ENCODE measurements at regions not wholly inside any gene's neighbourhood (a gene's known extent, or its start where the extent isn't known, plus 50 kb on each side); places are given as distances from the start of the nearest gene placed in this dataset.

GRCh38 chr4:179768996-179769395, 2326.8 kb upstream of the AGA start:
- no peak overlapping the region for H3K4me3 ChIP-seq (ENCODE audit: low read length)
- POLR2A ChIA-PET, result no interaction called here
- no peaks in the 10 kb centered on the region for H3K36me3 ChIP-seq (ENCODE audit: insufficient read depth, low read length)
- DNase-seq, result no peak
- H3K27me3 ChIP-seq (ENCODE audit: insufficient read depth, low read length, poor library complexity, severe bottlenecking), result no peaks in the 10 kb centered on the region
- CTCF ChIA-PET, result no interaction called here
- Mint-ChIP-seq H3K4me1 (no peaks in the 10 kb centered on the region), H3K4me3 (no peak overlapping the region), H3K27ac (no peak overlapping the region), H3K27me3 (no peaks in the 10 kb centered on the region), H3K9me3 (peaks cover 2 to 32% (median 9%) of the 10 kb centered on the region in 5 donors), H3K36me3 (no peaks in the 10 kb centered on the region)
- no peaks in the 10 kb centered on the region for H3K4me1 ChIP-seq (ENCODE audit: insufficient read depth, low read length)
- H3K27ac ChIP-seq (ENCODE audit: low read depth, low read length), result no peak overlapping the region
- no peaks in the 10 kb centered on the region for H3K9me3 ChIP-seq (ENCODE audit: low read length)

GRCh38 chr4:179797738-179798137, 2355.5 kb upstream of the AGA start:
- no peak for DNase-seq
- no peak overlapping the region for H3K4me3 ChIP-seq (ENCODE audit: low read length)
- H3K4me3 Mint-ChIP-seq, result no peak overlapping the region
- no peaks in the 10 kb centered on the region for H3K36me3 Mint-ChIP-seq
- H3K9me3 ChIP-seq (ENCODE audit: low read length), result no peaks in the 10 kb centered on the region
- H3K36me3 ChIP-seq (ENCODE audit: insufficient read depth, low read length), result no peaks in the 10 kb centered on the region
- H3K27me3 Mint-ChIP-seq, result no peaks in the 10 kb centered on the region
- H3K9me3 Mint-ChIP-seq, result peaks cover 1 to 30% (median 5%) of the 10 kb centered on the region in 5 donors
- ChIA-PET POLR2A (no interaction called here), CTCF (no interaction called here)
- H3K4me1 ChIP-seq (ENCODE audit: insufficient read depth, low read length), result no peaks in the 10 kb centered on the region
- H3K27ac ChIP-seq (ENCODE audit: low read depth, low read length), result no peak overlapping the region
- no peaks in the 10 kb centered on the region for H3K4me1 Mint-ChIP-seq
- no peak overlapping the region for H3K27ac Mint-ChIP-seq
- no peaks in the 10 kb centered on the region for H3K27me3 ChIP-seq (ENCODE audit: insufficient read depth, low read length, poor library complexity, severe bottlenecking)

GRCh38 chr4:179803857-179804256, 2361.6 kb upstream of the AGA start:
- Histone ChIP-seq H3K27ac (ENCODE audit: low read depth, low read length) (no peak overlapping the region), H3K27me3 (ENCODE audit: insufficient read depth, low read length, poor library complexity, severe bottlenecking) (no peaks in the 10 kb centered on the region), H3K4me3 (ENCODE audit: low read length) (no peak overlapping the region), H3K4me1 (ENCODE audit: insufficient read depth, low read length) (no peaks in the 10 kb centered on the region), H3K36me3 (ENCODE audit: insufficient read depth, low read length) (no peaks in the 10 kb centered on the region), H3K9me3 (ENCODE audit: low read length) (no peaks in the 10 kb centered on the region)
- ChIA-PET CTCF (no interaction called here), POLR2A (no interaction called here)
- DNase-seq, result no peak
- no peaks in the 10 kb centered on the region for H3K27me3 Mint-ChIP-seq
- no peak overlapping the region for H3K27ac Mint-ChIP-seq
- H3K4me3 Mint-ChIP-seq, result no peak overlapping the region
- no peaks in the 10 kb centered on the region for H3K36me3 Mint-ChIP-seq
- no peaks in the 10 kb centered on the region for H3K4me1 Mint-ChIP-seq
- H3K9me3 Mint-ChIP-seq, result peaks cover 0 to 13% (median 6%) of the 10 kb centered on the region in 5 donors

GRCh38 chr4:179804440-179804839, 2362.2 kb upstream of the AGA start:
- H3K27me3 Mint-ChIP-seq, result no peaks in the 10 kb centered on the region
- peaks cover 0 to 15% (median 10%) of the 10 kb centered on the region in 5 donors for H3K9me3 Mint-ChIP-seq
- H3K4me1 Mint-ChIP-seq, result no peaks in the 10 kb centered on the region
- no peaks in the 10 kb centered on the region for H3K36me3 ChIP-seq (ENCODE audit: insufficient read depth, low read length)
- no peaks in the 10 kb centered on the region for H3K9me3 ChIP-seq (ENCODE audit: low read length)
- no peak overlapping the region for H3K27ac ChIP-seq (ENCODE audit: low read depth, low read length)
- no peak for DNase-seq
- no peaks in the 10 kb centered on the region for H3K4me1 ChIP-seq (ENCODE audit: insufficient read depth, low read length)
- H3K27me3 ChIP-seq (ENCODE audit: insufficient read depth, low read length, poor library complexity, severe bottlenecking), result no peaks in the 10 kb centered on the region
- no peak overlapping the region for H3K27ac Mint-ChIP-seq
- ChIA-PET POLR2A (no interaction called here), CTCF (no interaction called here)
- H3K36me3 Mint-ChIP-seq, result no peaks in the 10 kb centered on the region
- no peak overlapping the region for H3K4me3 Mint-ChIP-seq
- H3K4me3 ChIP-seq (ENCODE audit: low read length), result no peak overlapping the region

- H3K9me3 Mint-ChIP-seq, result peaks cover 3 to 17% (median 5%) of the 10 kb centered on the region in 5 donors
- H3K27me3 ChIP-seq (ENCODE audit: insufficient read depth, low read length, poor library complexity, severe bottlenecking), result no peaks in the 10 kb centered on the region
- ChIA-PET CTCF (no interaction called here), POLR2A (no interaction called here)
- no peaks in the 10 kb centered on the region for H3K36me3 Mint-ChIP-seq
- no peak overlapping the region for H3K4me3 Mint-ChIP-seq
- H3K27ac ChIP-seq (ENCODE audit: low read depth, low read length), result no peak overlapping the region
- H3K9me3 ChIP-seq (ENCODE audit: low read length), result no peaks in the 10 kb centered on the region
- DNase-seq, result no peak
- H3K27ac Mint-ChIP-seq, result no peak overlapping the region
- H3K4me1 ChIP-seq (ENCODE audit: insufficient read depth, low read length), result no peaks in the 10 kb centered on the region
- H3K4me3 ChIP-seq (ENCODE audit: low read length), result no peak overlapping the region
- H3K27me3 Mint-ChIP-seq, result no peaks in the 10 kb centered on the region
- H3K36me3 ChIP-seq (ENCODE audit: insufficient read depth, low read length), result no peaks in the 10 kb centered on the region
- H3K4me1 Mint-ChIP-seq, result no peaks in the 10 kb centered on the region
Measured at GRCh38 chr4:179817317-179817716, 2375.1 kb upstream of the AGA start.

GRCh38 chr4:179823342-179823741, 2381.1 kb upstream of the AGA start:
- H3K9me3 Mint-ChIP-seq, result peaks cover 2 to 26% (median 14%) of the 10 kb centered on the region in 5 donors
- Histone ChIP-seq H3K4me3 (ENCODE audit: low read length) (no peak overlapping the region), H3K27ac (ENCODE audit: low read depth, low read length) (no peak overlapping the region), H3K36me3 (ENCODE audit: insufficient read depth, low read length) (no peaks in the 10 kb centered on the region), H3K27me3 (ENCODE audit: insufficient read depth, low read length, poor library complexity, severe bottlenecking) (no peaks in the 10 kb centered on the region), H3K4me1 (ENCODE audit: insufficient read depth, low read length) (no peaks in the 10 kb centered on the region), H3K9me3 (ENCODE audit: low read length) (no peaks in the 10 kb centered on the region)
- ChIA-PET CTCF (no interaction called here), POLR2A (no interaction called here)
- DNase-seq, result no peak
- peaks cover 0 to 2% (median 0%) of the 10 kb centered on the region in 3 donors for H3K36me3 Mint-ChIP-seq
- no peak overlapping the region for H3K27ac Mint-ChIP-seq
- H3K4me3 Mint-ChIP-seq, result no peak overlapping the region
- H3K27me3 Mint-ChIP-seq, result no peaks in the 10 kb centered on the region
- no peaks in the 10 kb centered on the region for H3K4me1 Mint-ChIP-seq

GRCh38 chr4:179831274-179831673, 2389.0 kb upstream of the AGA start:
- Mint-ChIP-seq H3K27ac (no peak overlapping the region), H3K27me3 (no peaks in the 10 kb centered on the region), H3K4me1 (no peaks in the 10 kb centered on the region), H3K36me3 (no peaks in the 10 kb centered on the region), H3K9me3 (peaks cover 5 to 18% (median 10%) of the 10 kb centered on the region in 5 donors), H3K4me3 (no peak overlapping the region)
- no peaks in the 10 kb centered on the region for H3K27me3 ChIP-seq (ENCODE audit: insufficient read depth, low read length, poor library complexity, severe bottlenecking)
- CTCF ChIA-PET, result no interaction called here
- H3K4me1 ChIP-seq (ENCODE audit: insufficient read depth, low read length), result no peaks in the 10 kb centered on the region
- no peak overlapping the region for H3K27ac ChIP-seq (ENCODE audit: low read depth, low read length)
- no peak for DNase-seq
- H3K36me3 ChIP-seq (ENCODE audit: insufficient read depth, low read length), result no peaks in the 10 kb centered on the region
- H3K4me3 ChIP-seq (ENCODE audit: low read length), result no peak overlapping the region
- POLR2A ChIA-PET, result no interaction called here
- H3K9me3 ChIP-seq (ENCODE audit: low read length), result no peaks in the 10 kb centered on the region

- Histone ChIP-seq H3K27ac (ENCODE audit: low read depth, low read length) (no peak overlapping the region), H3K27me3 (ENCODE audit: insufficient read depth, low read length, poor library complexity, severe bottlenecking) (no peaks in the 10 kb centered on the region), H3K36me3 (ENCODE audit: insufficient read depth, low read length) (no peaks in the 10 kb centered on the region), H3K4me3 (ENCODE audit: low read length) (no peak overlapping the region), H3K4me1 (ENCODE audit: insufficient read depth, low read length) (no peaks in the 10 kb centered on the region), H3K9me3 (ENCODE audit: low read length) (no peaks in the 10 kb centered on the region)
- Mint-ChIP-seq H3K27ac (no peak overlapping the region), H3K4me1 (no peaks in the 10 kb centered on the region), H3K36me3 (no peaks in the 10 kb centered on the region), H3K27me3 (no peaks in the 10 kb centered on the region), H3K9me3 (peaks cover 9 to 23% (median 11%) of the 10 kb centered on the region in 5 donors), H3K4me3 (no peak overlapping the region)
- POLR2A ChIA-PET, result no interaction called here
- CTCF ChIA-PET, result no interaction called here
- DNase-seq, result no peak
Measured at GRCh38 chr4:179836179-179837075, 2394.2 kb upstream of the AGA start.
